Lower lobe of right lung (tissue), 2 donors: ENCODE measurements at regions not wholly inside any gene's neighbourhood (a gene's known extent, or its start where the extent isn't known, plus 50 kb on each side); places are given as distances from the start of the nearest gene placed in this dataset.
"Not testable (repeated sequence)": the region's sequence is repeated elsewhere in the genome, so short reads cannot be mapped to it uniquely, and the experiment has no call there.

ENCODE experiments used
- ATAC-seq, 2 donors: fragments of 200-7000 bp; cut with Tn5 transposase; one replicate each; pipeline ENCODE4 v1.9.1; 2020 to 2022; ENCODE audit warnings: mild to moderate bottlenecking in 2 of 2, moderate library complexity in 2 of 2
- DNase-seq: peaks from one replicate; pipeline ENCODE4 v3.0.0-alpha.2; 2020
- H3K27ac ChIP-seq: fragments of 200-600 bp; one replicate; pipeline ENCODE4 v1.8.0; 2022
- H3K27me3 ChIP-seq: fragments of 200-600 bp; one replicate; pipeline ENCODE4 v1.8.0; 2022; ENCODE audit warnings: low read depth
- H3K36me3 ChIP-seq: fragments of 200-600 bp; one replicate; pipeline ENCODE4 v1.8.0; 2022; ENCODE audit warnings: mild to moderate bottlenecking
- H3K4me1 ChIP-seq: fragments of 200-600 bp; one replicate; pipeline ENCODE4 v1.8.0; 2022
- H3K4me3 ChIP-seq: fragments of 200-600 bp; one replicate; pipeline ENCODE4 v1.8.0; 2022; ENCODE audit warnings: mild to moderate bottlenecking
- H3K9me3 ChIP-seq: fragments of 200-600 bp; one replicate; pipeline ENCODE4 v1.8.0; 2022
- intact Hi-C: fragments of 100-400 bp; cut with DNase I; formaldehyde crosslinking; loops from one replicate; pipeline ENCODE4 v1.11.0; 2022
- TF ChIP-seq, protein P1 (sequence below): fragments of 200-600 bp; IDR thresholded peaks from one replicate; pipeline ENCODE4 v1.8.0; 2022; ENCODE audit warnings: antibody characterized with exemption, mild to moderate bottlenecking
- donor health status: DM: no; HTN: yes; CAD: no; lungs with severe emphysema.

DNA sequence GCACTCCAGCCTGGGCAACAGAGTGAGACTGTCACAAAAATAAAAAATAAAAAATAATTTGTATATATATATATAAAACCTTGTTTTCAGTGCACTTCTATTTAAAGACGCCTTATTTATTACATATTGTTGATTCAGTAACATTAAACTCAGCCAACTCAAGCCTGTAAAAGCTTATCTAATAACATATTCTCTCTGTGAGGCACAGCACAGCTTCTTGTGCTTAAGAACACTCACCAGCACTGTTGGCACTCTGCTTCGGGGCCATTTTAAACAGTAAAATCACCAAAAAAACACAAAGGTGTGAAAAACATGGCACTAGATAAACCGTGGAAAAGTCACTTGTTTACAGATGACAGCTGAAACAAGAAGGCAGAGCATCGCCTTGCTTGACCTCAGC lies 89.0 kb upstream of the C10orf90 start:
- Histone ChIP-seq H3K36me3 (no peaks in the 10 kb centered on the region), H3K9me3 (no peaks in the 10 kb centered on the region), H3K4me1 (no peaks in the 10 kb centered on the region), H3K27me3 (no peaks in the 10 kb centered on the region), H3K27ac (no peak overlapping the region), H3K4me3 (no peak overlapping the region)
- intact Hi-C loops = no loop called here
- no peak for ATAC-seq
- TF ChIP-seq, protein P1, sequence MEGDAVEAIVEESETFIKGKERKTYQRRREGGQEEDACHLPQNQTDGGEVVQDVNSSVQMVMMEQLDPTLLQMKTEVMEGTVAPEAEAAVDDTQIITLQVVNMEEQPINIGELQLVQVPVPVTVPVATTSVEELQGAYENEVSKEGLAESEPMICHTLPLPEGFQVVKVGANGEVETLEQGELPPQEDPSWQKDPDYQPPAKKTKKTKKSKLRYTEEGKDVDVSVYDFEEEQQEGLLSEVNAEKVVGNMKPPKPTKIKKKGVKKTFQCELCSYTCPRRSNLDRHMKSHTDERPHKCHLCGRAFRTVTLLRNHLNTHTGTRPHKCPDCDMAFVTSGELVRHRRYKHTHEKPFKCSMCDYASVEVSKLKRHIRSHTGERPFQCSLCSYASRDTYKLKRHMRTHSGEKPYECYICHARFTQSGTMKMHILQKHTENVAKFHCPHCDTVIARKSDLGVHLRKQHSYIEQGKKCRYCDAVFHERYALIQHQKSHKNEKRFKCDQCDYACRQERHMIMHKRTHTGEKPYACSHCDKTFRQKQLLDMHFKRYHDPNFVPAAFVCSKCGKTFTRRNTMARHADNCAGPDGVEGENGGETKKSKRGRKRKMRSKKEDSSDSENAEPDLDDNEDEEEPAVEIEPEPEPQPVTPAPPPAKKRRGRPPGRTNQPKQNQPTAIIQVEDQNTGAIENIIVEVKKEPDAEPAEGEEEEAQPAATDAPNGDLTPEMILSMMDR = no peak
- no peak for DNase-seq

DNA sequence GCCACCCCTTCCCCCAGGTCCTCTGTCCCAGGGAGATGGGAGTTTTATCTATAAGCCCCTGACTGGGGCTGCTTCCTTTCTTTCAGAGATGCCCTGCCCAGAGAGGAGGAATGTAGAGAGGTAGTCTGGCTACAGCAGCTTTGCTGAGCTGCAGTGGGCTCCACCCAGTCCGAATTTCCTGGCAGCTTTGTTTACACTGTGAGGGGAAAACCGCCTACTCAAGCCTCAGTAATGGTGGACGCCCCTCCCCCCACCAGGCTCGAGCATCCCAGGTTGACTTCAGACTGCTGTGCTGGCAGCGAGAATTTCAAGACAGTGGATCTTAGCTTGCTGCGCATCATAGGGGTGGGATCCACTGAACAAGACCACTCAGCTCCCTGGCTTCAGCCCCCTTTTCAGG lies 96.2 kb upstream of the C10orf90 start:
- DNase-seq, H3K36me3 ChIP-seq, intact Hi-C loops, H3K27ac ChIP-seq, ATAC-seq, H3K27me3 ChIP-seq, H3K4me1 ChIP-seq, H3K9me3 ChIP-seq, H3K4me3 ChIP-seq: not testable (repeated sequence)

DNA sequence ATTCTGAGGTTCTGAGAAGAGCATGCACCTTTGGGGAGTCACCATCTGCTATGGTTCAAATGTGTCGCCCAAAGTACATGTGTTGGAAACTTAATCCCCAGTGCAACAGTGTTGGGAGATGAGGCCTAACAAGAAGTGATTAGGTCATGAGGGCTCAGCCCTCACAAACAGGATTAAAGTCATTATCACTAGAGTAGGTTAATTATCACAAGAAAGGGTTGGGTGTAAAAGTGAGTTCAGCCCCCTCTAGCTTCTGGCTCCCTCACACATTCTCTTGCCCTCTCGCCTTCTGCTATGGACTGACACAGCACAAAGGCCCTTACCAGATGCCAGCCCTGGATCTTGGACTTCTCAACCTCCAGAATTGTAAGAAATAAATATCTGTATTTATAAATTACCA lies 100.3 kb upstream of the C10orf90 start:
- intact Hi-C loops = no loop called here

DNA sequence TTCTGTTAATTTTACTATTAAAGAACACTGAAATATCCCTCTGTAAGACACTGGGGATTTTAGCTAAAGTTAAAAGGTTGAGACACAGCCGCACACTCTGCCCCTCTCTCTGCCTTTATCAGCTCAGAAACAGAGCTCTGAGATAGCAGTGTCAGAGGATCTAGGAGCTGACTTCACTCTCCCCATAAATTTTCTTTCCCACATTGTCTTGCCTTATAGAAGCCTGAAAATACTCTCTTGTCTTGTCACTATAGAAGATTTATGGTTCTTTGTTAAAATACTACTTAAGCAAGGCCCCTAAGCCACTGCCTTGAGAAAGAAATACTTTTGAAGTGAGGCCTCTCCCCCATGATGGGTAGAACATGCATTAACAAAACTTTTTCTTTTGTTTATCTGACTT lies 105.7 kb upstream of the C10orf90 start:
- Histone ChIP-seq H3K4me3 (no peak overlapping the region), H3K27ac (no peak overlapping the region), H3K4me1 (no peaks in the 10 kb centered on the region), H3K9me3 (no peaks in the 10 kb centered on the region), H3K36me3 (no peaks in the 10 kb centered on the region), H3K27me3 (no peaks in the 10 kb centered on the region)
- TF ChIP-seq, protein P1 = no peak
- ATAC-seq (no peak), DNase-seq (no peak)
- intact Hi-C loops = no loop called here

More for the DNA sequence above, 100.3 kb upstream of the C10orf90 start:
- ATAC-seq (no peak), DNase-seq (no peak)
- H3K27ac ChIP-seq = no peak overlapping the region
- no peak overlapping the region for H3K4me3 ChIP-seq
- H3K9me3 ChIP-seq = no peaks in the 10 kb centered on the region
- TF ChIP-seq, protein P1 = no peak
- no peaks in the 10 kb centered on the region for H3K27me3 ChIP-seq
- no peaks in the 10 kb centered on the region for H3K4me1 ChIP-seq
- H3K36me3 ChIP-seq = no peaks in the 10 kb centered on the region

DNA sequence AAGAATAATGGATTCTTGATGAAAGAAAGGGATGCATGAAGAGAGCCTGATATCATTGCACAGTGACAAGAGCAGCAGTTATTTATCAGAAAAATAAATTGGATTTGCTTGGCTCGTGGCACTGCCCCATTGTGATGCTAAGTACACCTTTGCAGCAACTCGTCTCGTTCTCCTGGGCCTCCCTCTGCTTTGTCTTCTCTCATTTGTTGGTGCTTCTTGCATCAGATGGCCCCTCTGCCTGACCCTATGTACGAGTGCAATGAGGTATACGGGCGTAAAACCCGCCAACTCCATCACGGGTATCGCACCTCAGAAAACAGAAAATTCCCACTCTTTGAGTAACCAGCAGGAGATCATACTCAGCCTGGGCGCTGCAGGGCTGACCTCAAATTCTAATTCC lies 107.2 kb upstream of the C10orf90 start:
- DNase-seq = no peak
- no peak for ATAC-seq
- H3K4me3 ChIP-seq = no peak overlapping the region
- H3K27me3 ChIP-seq = no peaks in the 10 kb centered on the region
- no peaks in the 10 kb centered on the region for H3K4me1 ChIP-seq
- H3K36me3 ChIP-seq = no peaks in the 10 kb centered on the region
- TF ChIP-seq, protein P1 = no peak
- H3K9me3 ChIP-seq = no peaks in the 10 kb centered on the region
- H3K27ac ChIP-seq = no peak overlapping the region
- intact Hi-C loops = no loop called here

DNA sequence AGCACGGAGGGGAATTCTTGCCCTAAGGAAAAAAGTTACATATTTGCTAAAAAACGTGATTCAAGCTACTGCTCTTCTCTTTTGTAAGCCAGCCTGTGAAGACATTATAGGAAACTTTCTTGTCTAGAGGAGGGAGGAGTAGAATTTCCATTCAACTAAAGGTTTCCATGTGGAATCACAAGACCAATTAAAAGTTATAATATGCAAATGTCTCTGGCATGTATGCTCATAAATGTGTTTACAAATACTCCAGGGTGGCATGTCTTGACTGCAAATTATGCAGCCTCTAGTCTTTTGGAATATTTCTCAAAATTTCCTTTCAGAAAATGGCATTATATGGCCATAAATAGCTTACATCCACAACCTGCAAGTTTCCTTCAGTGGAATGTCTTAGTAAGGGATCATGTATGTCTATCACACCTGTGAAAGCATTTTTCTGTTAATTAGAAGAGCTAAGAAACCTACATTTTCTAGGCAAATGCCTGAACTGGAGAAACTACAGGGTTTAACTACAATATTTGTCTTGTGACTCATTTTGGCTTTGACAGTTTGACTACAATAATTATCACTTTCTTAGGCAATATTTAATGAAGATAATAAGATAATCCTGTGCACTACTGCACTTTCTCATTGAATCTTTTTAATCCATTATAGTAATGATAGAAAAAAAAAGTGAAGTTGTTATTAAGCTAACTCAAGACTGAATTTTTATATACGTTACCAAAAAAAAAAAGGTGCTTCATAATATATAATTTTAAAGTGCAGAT lies 111.1 kb upstream of the C10orf90 start:
- intact Hi-C loops = no loop called here

More for the DNA sequence above, 111.1 kb upstream of the C10orf90 start:
- no peaks in the 10 kb centered on the region for H3K4me1 ChIP-seq
- no peaks in the 10 kb centered on the region for H3K9me3 ChIP-seq
- ATAC-seq (no peak), DNase-seq (no peak)
- H3K27me3 ChIP-seq = no peaks in the 10 kb centered on the region
- H3K27ac ChIP-seq = no peak overlapping the region
- H3K36me3 ChIP-seq = no peaks in the 10 kb centered on the region
- H3K4me3 ChIP-seq = no peak overlapping the region
- TF ChIP-seq, protein P1 = no peak
